ENCODE measurements at regions not wholly inside any gene's neighbourhood (a gene's known extent, or its start where the extent isn't known, plus 50 kb on each side); places are given as distances from the start of the nearest gene placed in this dataset.

DNA sequence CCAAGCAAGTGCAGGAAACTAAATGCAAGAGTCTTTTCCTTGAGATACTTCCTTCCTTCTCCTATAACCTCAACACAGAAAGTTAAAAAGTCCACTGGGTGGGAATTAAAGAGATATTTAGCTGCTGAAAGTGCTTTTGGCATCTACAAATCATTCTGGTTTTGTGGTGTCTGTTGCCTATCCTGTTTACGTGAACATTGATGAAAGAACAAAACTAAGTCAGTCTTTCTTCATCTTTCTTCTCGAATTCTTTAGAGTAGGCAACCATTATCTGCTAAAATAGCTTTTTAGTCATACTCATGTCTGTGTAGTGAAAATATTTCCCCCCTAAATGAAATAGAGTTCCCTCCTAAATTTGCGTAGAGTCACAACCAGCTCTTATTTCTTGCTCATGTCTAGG, 838.6 kb downstream of the GATA3 start:
- Histone ChIP-seq H3K36me3 (no peaks in the 10 kb centered on the region), H3K4me1 (no peaks in the 10 kb centered on the region), H3K27ac (no peak overlapping the region), H3K9me3 (no peaks in the 10 kb centered on the region), H3K4me3 (no peak overlapping the region), H3K27me3 (no peaks in the 10 kb centered on the region)
- TF ChIP-seq, protein P1, sequence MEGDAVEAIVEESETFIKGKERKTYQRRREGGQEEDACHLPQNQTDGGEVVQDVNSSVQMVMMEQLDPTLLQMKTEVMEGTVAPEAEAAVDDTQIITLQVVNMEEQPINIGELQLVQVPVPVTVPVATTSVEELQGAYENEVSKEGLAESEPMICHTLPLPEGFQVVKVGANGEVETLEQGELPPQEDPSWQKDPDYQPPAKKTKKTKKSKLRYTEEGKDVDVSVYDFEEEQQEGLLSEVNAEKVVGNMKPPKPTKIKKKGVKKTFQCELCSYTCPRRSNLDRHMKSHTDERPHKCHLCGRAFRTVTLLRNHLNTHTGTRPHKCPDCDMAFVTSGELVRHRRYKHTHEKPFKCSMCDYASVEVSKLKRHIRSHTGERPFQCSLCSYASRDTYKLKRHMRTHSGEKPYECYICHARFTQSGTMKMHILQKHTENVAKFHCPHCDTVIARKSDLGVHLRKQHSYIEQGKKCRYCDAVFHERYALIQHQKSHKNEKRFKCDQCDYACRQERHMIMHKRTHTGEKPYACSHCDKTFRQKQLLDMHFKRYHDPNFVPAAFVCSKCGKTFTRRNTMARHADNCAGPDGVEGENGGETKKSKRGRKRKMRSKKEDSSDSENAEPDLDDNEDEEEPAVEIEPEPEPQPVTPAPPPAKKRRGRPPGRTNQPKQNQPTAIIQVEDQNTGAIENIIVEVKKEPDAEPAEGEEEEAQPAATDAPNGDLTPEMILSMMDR (IDR thresholded peaks at IDR 0.05) = no peak
- no peak for TF ChIP-seq POLR2A (IDR thresholded peaks at IDR 0.05)
- no peak for TF ChIP-seq POLR2AphosphoS5 (IDR thresholded peaks at IDR 0.05)
- TF ChIP-seq EP300 (IDR thresholded peaks at IDR 0.05) = no peak
- no peak for DNase-seq
- intact Hi-C loops (cut with DNase I) = no loop called here
- WGBS, 2 donors = 75 to 81% methylated on average over 3 of the region's 3 CpGs

DNA sequence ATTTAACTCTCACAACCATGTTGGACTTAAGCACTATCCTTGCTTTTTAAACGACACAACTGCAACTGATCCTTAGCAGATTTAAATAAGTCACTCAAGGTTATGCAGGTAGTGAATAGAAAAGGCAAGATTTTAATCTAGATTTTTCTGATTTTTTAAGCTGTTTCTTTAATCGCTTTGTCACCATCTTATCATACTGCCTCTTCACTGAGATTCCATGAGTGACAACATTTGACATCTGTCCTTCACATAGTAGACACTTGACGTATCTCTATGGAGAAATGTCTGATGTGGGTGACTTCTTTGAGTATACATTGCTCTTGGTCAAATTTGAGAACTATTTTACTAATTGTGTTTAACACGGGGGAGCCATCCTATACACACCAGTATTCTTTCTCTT, 839.7 kb downstream of the GATA3 start:
- no peak for DNase-seq
- 79 to 91% methylated on average over 4 of the region's 4 CpGs for WGBS, 2 donors
- Histone ChIP-seq H3K27ac (no peak overlapping the region), H3K36me3 (no peaks in the 10 kb centered on the region), H3K9me3 (no peaks in the 10 kb centered on the region), H3K4me3 (no peak overlapping the region), H3K4me1 (no peaks in the 10 kb centered on the region), H3K27me3 (no peaks in the 10 kb centered on the region)
- TF ChIP-seq POLR2A (IDR thresholded peaks at IDR 0.05) (no peak), EP300 (IDR thresholded peaks at IDR 0.05) (no peak), POLR2AphosphoS5 (IDR thresholded peaks at IDR 0.05) (no peak)
- TF ChIP-seq, protein P1 (IDR thresholded peaks at IDR 0.05) = no peak
- intact Hi-C loops (cut with DNase I) = no loop called here

DNA sequence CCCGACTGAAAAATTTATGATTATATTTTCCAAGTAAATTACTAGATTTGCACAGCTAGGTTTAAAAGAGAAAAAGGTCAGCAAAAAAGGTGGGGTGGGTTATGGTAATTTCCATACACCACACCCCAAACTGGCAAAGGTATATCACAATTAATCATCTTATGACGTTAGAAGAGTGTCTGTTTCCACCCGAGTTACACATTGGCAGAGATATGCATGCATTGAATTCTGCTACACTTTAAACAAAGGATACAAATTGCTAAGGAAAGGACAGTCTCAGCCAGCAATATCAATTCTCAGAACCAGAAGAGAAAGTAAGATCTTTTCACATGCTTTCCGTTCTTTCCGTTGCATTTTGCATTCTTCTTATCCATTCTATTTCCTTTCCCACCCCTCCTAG, 843.3 kb downstream of the GATA3 start:
- Histone ChIP-seq H3K4me1 (no peaks in the 10 kb centered on the region), H3K9me3 (no peaks in the 10 kb centered on the region), H3K27me3 (no peaks in the 10 kb centered on the region), H3K27ac (no peak overlapping the region), H3K36me3 (no peaks in the 10 kb centered on the region), H3K4me3 (no peak overlapping the region)
- WGBS, 2 donors = 70 to 84% methylated on average over 5 of the region's 5 CpGs
- intact Hi-C loops (cut with DNase I) = no loop called here
- TF ChIP-seq POLR2A (IDR thresholded peaks at IDR 0.05) (no peak), POLR2AphosphoS5 (IDR thresholded peaks at IDR 0.05) (no peak), EP300 (IDR thresholded peaks at IDR 0.05) (no peak)
- TF ChIP-seq, protein P1 (IDR thresholded peaks at IDR 0.05) = no peak
- no peak for DNase-seq

DNA sequence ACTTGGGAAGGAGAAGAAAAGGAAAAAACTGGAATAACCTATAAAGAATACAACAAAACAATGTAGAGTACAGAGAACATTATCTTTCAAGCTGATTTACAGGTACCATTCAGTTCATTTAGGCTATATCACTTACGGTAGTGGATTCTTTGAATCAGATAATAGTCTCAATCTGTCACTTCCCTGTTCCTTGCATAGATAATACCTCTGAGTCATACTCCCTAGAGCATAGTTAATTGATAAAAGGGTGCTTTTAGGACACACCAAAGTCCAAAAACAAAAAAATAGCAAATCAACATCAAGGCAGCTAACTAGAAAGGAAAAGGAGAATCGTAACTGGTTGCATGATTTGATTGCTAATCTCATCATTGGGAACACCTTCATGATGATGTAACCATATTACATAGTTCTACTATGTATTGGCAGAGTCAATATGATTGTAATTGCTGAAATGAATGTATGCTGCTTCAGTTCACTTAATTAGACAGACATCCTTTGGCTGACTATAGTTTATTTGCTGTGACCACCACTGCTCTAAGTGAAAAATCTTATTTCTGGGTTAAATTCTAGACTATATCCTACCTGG, 844.4 kb downstream of the GATA3 start:
- Histone ChIP-seq H3K27me3 (no peaks in the 10 kb centered on the region), H3K9me3 (no peaks in the 10 kb centered on the region), H3K4me3 (no peak overlapping the region), H3K27ac (no peak overlapping the region), H3K36me3 (no peaks in the 10 kb centered on the region), H3K4me1 (no peaks in the 10 kb centered on the region)
- intact Hi-C loops (cut with DNase I) = no loop called here
- TF ChIP-seq, protein P1 (IDR thresholded peaks at IDR 0.05) = no peak
- TF ChIP-seq POLR2A (IDR thresholded peaks at IDR 0.05) (no peak), EP300 (IDR thresholded peaks at IDR 0.05) (no peak), POLR2AphosphoS5 (IDR thresholded peaks at IDR 0.05) (no peak)
- 54 to 77% methylated on average over 2 of the region's 2 CpGs for WGBS, 2 donors
- DNase-seq = no peak

DNA sequence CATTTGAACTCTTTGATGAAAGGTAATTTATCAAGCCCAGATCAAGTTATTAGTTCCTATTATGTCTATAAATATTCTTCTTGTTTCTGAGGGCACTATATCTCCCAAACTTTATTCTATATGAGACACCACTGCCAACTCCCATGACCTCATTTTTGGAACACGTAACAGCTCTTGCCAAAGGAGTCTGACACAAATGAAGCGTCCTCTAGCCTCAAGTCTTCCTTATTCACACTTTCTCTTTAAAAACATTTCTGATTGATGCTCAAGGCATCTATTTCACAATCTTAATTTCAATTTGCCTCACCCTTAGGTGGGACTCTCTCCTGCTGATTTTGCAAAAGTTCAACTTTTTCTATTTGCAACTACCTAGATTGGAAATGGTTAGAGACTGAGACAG, 848.4 kb downstream of the GATA3 start:
- TF ChIP-seq, protein P1 (IDR thresholded peaks at IDR 0.05) = no peak
- no peak for TF ChIP-seq POLR2AphosphoS5 (IDR thresholded peaks at IDR 0.05)
- no peak for TF ChIP-seq EP300 (IDR thresholded peaks at IDR 0.05)
- TF ChIP-seq POLR2A (IDR thresholded peaks at IDR 0.05) = no peak
- 73 to 86% methylated on average over 2 of the region's 2 CpGs for WGBS, 2 donors
- Histone ChIP-seq H3K9me3 (no peaks in the 10 kb centered on the region), H3K4me1 (no peaks in the 10 kb centered on the region), H3K27me3 (no peaks in the 10 kb centered on the region), H3K27ac (no peak overlapping the region), H3K4me3 (no peak overlapping the region), H3K36me3 (no peaks in the 10 kb centered on the region)
- intact Hi-C loops (cut with DNase I) = no loop called here
- DNase-seq = no peak
